Pancreas (tissue), 10 donors: ENCODE measurements at regions not wholly inside any gene's neighbourhood (a gene's known extent, or its start where the extent isn't known, plus 50 kb on each side); places are given as distances from the start of the nearest gene placed in this dataset.

Experiments
- ATAC-seq, 4 donors: fragments of 200-7000 bp; cut with Tn5 transposase; one replicate each; pipeline versions ENCODE4 v1.8.0 to v1.9.1; 2020; ENCODE audit warnings: mild to moderate bottlenecking in 4 of 4, moderate library complexity in 4 of 4
- DNase-seq, 6 donors: peaks; one replicate each; pipeline ENCODE4 v3.0.0-alpha.2; 2020
- FAIRE-seq: peaks from 2 replicates; lab custom pipeline; 2012; peaks lifted over from hg19 to GRCh38; lab: Jason Lieb, UNC
- H3K27ac ChIP-seq, 4 donors: fragments of 200-600 bp; sonication (generic); 1 replicate in 3 of 4; 2 replicates in 1 of 4; pipeline versions ENCODE4 v1.5.0 to v1.8.0; 2020
- H3K27me3 ChIP-seq, 4 donors: fragments of 200-600 bp; one replicate each; pipeline ENCODE4 v1.8.0; 2021
- H3K36me3 ChIP-seq, 3 donors: fragments of 200-600 bp; sonication (generic) in 1 of 3; one replicate each; pipeline versions ENCODE4 v1.5.0 to v1.8.0; 2020 to 2021
- H3K4me1 ChIP-seq, 3 donors: fragments of 200-600 bp; one replicate each; pipeline ENCODE4 v1.8.0; 2021
- H3K4me3 ChIP-seq, 4 donors: fragments of 200-600 bp; sonication (generic) in 2 of 4; one replicate each; pipeline versions ENCODE4 v1.5.0 to v1.8.0; 2020 to 2021
- H3K9me3 ChIP-seq, 4 donors: fragments of 200-600 bp; one replicate each; pipeline ENCODE4 v1.8.0; 2021
- WGBS, 2 donors: extraction: QIAGEN DNeasy Blood & Tissue Kit; methylation state at CpG; one replicate each; pipeline ENCODE4 v1.1.7; 2013; 5-methylcytosine and 5-hydroxymethylcytosine counted together
- intact Hi-C, 3 donors: fragments of 100-400 bp; cut with DNase I; formaldehyde crosslinking; loops; one replicate each; pipeline versions ENCODE4 v1.11.1 to v1.14.2; 2022
- TF ChIP-seq, protein P1 (sequence below), 4 donors: fragments of 200-600 bp; sonication (generic) in 3 of 4; IDR thresholded peaks; one replicate each; pipeline versions ENCODE4 v1.5.0 to v1.8.0; 2021; ENCODE audit warnings: antibody characterized with exemption in 4 of 4
- donor health status: healthy with polysubstance abuse.
- donor health status: DM: no; HTN: no; CAD: no; lungs with moderate emphysema.
- donor health status: DM: no; HTN: no; CAD: no.
- donor health status: control.
- donor health status: control.
- donor health status: Bipolar disorder and iron deficiency.
- donor health status: DM: yes; HTN: yes; CAD: no.
- donor health status: DM: no; HTN: no; CAD: no.
- donor health status: DM: no; HTN: no; CAD: no.
- donor health status: DM: yes; HTN: yes; CAD: no.

DNA sequence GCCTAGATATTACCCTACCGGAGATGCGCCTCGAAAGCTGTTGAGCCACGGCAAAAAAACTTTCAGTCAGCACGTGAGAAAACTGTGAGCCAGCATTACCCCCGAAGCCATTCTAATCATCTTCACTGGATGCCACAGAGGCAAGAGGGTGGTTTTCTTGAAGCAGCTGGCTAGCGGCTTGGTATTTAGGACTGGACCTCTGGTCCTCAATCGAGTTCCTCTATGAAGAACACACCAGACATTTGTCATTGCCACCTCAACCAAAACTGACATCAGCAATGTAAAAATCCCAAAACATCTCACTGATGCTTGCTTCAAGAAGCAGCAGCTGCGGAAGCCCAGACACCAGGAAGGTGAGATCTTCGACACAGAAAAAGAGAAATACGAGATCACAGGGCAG is 52.8 kb upstream of the SLC66A3 start:
- TF ChIP-seq, protein P1, sequence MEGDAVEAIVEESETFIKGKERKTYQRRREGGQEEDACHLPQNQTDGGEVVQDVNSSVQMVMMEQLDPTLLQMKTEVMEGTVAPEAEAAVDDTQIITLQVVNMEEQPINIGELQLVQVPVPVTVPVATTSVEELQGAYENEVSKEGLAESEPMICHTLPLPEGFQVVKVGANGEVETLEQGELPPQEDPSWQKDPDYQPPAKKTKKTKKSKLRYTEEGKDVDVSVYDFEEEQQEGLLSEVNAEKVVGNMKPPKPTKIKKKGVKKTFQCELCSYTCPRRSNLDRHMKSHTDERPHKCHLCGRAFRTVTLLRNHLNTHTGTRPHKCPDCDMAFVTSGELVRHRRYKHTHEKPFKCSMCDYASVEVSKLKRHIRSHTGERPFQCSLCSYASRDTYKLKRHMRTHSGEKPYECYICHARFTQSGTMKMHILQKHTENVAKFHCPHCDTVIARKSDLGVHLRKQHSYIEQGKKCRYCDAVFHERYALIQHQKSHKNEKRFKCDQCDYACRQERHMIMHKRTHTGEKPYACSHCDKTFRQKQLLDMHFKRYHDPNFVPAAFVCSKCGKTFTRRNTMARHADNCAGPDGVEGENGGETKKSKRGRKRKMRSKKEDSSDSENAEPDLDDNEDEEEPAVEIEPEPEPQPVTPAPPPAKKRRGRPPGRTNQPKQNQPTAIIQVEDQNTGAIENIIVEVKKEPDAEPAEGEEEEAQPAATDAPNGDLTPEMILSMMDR (IDR thresholded peaks at IDR 0.05), result no peak
- Histone ChIP-seq H3K9me3 (no peaks in the 10 kb centered on the region), H3K27me3 (no peaks in the 10 kb centered on the region), H3K4me1 (no peaks in the 10 kb centered on the region), H3K4me3 (no peak overlapping the region), H3K36me3 (no peaks in the 10 kb centered on the region), H3K27ac (no peak overlapping the region)
- no peak for DNase-seq
- no peak for ATAC-seq
- intact Hi-C loops, result no loop called here
- FAIRE-seq, result no peak
- WGBS, 2 donors, result 83 to 84% methylated on average over 11 of the region's 11 CpGs

DNA sequence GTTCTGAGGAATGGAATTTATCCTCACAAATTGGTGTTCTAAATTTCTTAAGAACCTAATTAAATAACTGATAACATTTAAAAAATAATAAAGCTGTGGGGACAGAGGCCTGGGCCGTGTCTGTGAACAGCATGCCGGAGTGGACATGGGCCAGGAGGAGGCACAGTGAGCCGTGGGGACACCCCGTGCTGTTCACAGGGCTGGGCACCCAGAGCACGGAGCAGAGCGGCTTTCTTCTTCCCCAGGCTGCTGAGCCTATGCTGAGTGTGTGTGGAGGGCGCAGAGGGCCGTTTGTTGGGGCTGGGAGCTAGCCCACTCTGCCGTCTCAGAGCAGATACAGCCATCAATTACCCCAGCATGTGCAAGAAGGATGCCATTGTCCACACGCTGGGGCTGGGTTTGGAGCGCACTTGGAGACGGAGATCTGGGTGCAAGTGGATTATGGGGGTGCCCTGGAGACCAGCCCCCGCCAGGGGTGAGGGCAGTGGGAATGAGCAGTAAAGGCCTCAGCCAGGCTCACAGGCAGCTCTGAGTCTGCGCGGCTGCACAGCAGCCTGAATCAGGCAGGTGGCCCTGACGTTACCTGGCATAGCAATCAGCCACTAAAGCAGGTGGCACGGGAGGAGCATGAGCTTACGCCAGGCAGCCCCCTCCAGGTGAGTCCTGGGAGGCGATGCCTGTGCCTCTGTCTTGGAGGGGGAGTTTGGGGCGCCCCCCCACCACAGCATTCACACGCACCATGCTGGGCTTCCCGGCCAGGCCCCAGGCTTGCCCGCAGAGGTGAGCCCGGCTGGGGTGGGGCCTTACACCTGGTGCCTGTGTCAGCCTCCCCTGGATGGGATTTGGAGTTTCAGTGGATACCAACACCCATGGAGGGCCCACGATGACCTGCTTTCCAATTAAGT is 52.1 kb upstream of the SLC66A3 start:
- WGBS, 2 donors, result 81 to 87% methylated on average over 25 of the region's 25 CpGs
- peak in 2 of 4 donors; percentile 28 to 40 for ATAC-seq
- Histone ChIP-seq H3K4me3 (no peak overlapping the region), H3K4me1 (no peaks in the 10 kb centered on the region), H3K27me3 (no peaks in the 10 kb centered on the region), H3K9me3 (no peaks in the 10 kb centered on the region), H3K36me3 (no peaks in the 10 kb centered on the region), H3K27ac (no peak overlapping the region)
- TF ChIP-seq, protein P1 (IDR thresholded peaks at IDR 0.05), result no peak
- no peak for DNase-seq
- intact Hi-C loops, result no loop called here
- no peak for FAIRE-seq

DNA sequence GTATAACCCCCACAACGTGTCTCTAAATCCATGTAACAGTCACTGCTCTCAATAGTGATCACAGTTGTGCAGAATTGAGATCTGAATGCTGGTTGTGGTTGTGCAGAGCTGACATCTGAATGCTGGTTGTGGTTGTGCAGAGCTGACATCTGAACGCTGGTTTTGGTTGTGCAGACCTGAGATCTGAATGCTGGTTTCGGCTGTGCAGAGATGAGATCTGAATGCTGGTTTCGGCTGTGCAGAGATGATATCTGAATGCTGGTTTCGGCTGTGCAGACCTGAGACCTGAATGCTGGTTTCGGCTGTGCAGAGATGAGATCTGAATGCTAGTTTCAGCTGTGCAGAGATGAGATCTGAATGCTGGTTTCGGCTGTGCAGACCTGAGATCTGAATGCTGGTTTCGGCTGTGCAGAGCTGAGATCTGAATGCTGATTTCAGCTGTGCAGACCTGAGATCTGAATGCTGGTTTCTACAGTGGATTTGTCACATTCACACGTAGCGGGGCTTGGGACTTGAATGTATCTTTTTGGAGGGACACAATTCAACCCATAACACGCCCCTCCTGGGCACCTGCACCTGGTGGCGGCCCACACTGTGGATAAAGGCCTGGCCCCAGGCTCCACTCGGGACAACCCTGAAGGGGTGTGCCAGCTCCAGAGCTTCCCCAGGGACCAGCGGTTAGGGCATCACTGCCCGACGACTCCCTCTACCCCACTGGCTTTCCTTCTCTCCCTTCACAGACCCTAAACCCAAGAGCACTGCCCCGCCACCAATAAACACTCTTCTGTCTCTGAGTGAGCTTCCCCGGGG is 51.1 kb upstream of the SLC66A3 start:
- Histone ChIP-seq H3K4me3 (no peak overlapping the region), H3K36me3 (no peaks in the 10 kb centered on the region), H3K27ac (no peak overlapping the region), H3K9me3 (no peaks in the 10 kb centered on the region), H3K4me1 (no peaks in the 10 kb centered on the region), H3K27me3 (no peaks in the 10 kb centered on the region)
- TF ChIP-seq, protein P1 (IDR thresholded peaks at IDR 0.05), result no peak
- DNase-seq (no peak), ATAC-seq (no peak), FAIRE-seq (no peak)
- intact Hi-C loops, result no loop called here
- WGBS, 2 donors, result 87 to 93% methylated on average over 18 of the region's 18 CpGs

DNA sequence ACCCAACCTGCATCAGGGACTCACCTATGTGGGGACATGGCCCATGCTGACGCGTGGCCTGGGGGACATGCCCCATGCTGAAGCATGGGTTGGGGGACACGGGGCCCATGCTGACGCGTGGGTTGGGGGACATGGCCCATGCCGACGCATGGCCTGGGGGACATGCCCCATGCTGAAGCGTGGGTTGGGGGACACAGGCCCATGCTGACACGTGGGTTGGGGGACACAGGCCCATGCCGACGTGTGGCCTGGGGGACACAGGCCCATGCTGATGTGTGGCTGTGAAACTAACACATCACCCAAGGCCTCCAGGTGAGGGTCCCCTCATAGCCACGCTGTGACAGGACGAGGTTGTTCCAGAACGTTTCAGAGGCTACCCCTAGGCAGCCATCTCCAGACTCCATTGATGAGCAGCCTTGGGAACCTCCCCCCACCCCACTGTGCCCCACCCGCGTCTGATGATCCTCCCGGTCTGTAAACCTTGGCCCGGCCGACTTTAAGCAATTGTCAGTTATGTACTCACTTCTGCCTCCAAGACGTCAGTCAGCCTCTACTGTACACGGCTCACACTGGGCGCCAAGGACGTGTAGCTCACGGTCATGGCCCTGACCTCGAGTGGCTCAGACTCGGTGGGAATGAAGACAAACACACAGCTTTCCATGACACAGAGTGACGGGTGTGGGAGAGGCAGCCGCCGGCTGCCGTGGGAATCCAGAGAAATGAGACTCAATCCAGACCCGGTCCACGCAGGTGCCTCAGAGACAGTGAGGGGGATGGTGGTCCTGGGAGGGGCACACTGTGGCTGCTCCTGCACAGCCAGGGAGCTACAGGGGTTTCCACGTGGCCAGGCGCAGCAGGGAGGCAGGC is 50.2 kb upstream of the SLC66A3 start:
- peak in 2 of 4 donors; percentile 46 to 60 for ATAC-seq
- Histone ChIP-seq H3K9me3 (no peaks in the 10 kb centered on the region), H3K36me3 (no peaks in the 10 kb centered on the region), H3K27ac (no peak overlapping the region), H3K4me1 (no peaks in the 10 kb centered on the region), H3K27me3 (no peaks in the 10 kb centered on the region), H3K4me3 (no peak overlapping the region)
- DNase-seq, result no peak
- intact Hi-C loops, result no loop called here
- no peak for FAIRE-seq
- TF ChIP-seq, protein P1 (IDR thresholded peaks at IDR 0.05), result no peak
- WGBS, 2 donors, result 59 to 64% methylated on average over 34 of the region's 34 CpGs
